Fibroblast of lung (primary cell): ENCODE measurements at regions not wholly inside any gene's neighbourhood (a gene's known extent, or its start where the extent isn't known, plus 50 kb on each side); places are given as distances from the start of the nearest gene placed in this dataset.

Experiments
- DNase-seq, 2 donors: peaks; one replicate each; pipeline versions ENCODE4 v3.0.0 to v3.0.0-alpha.2; 2010; ENCODE audit warnings: low read depth in 2 of 2
- H2AFZ ChIP-seq: 2 replicates; pipeline ENCODE4 v1.5.1; 2012; ENCODE audit warnings: low read length, control low read depth, inconsistent platforms
- H3K27ac ChIP-seq: 2 replicates; pipeline ENCODE4 v1.5.1; 2011; ENCODE audit warnings: low read length, control low read depth; ENCODE audit not compliant: insufficient read depth
- H3K27me3 ChIP-seq: 2 replicates; pipeline ENCODE4 v1.5.1; 2011; ENCODE audit warnings: mild to moderate bottlenecking, low read length; ENCODE audit not compliant: control insufficient read depth, insufficient read depth
- H3K36me3 ChIP-seq: 2 replicates; pipeline ENCODE4 v1.5.1; 2011; ENCODE audit warnings: low read length; ENCODE audit not compliant: control insufficient read depth, insufficient read depth
- H3K4me1 ChIP-seq: 2 replicates; pipeline ENCODE4 v1.5.1; 2011; ENCODE audit warnings: low read length; ENCODE audit not compliant: control insufficient read depth, insufficient read depth; ENCODE audit errors: extremely low read depth
- H3K4me2 ChIP-seq: 2 replicates; pipeline ENCODE4 v1.5.1; 2011; ENCODE audit warnings: low read length, control low read depth; ENCODE audit not compliant: insufficient read depth; ENCODE audit errors: extremely low read depth
- H3K4me3 ChIP-seq, 4 experiments: fragments of 200-600 bp in 1 of 4; sonication (generic) in 1 of 4; replicated peaks in 1 of 4; 2 replicates each; pipeline ENCODE4 v1.5.1; 2011 to 2016; ENCODE audit warnings: low read length in 4 of 4, low read depth in 3 of 4, mild to moderate bottlenecking in 3 of 4, control low read depth in 2 of 4, inconsistent platforms in 1 of 4, mixed read lengths in 1 of 4; ENCODE audit not compliant: insufficient read depth in 1 of 4; ENCODE audit errors: control extremely low read depth in 1 of 4
- H3K79me2 ChIP-seq: 2 replicates; pipeline ENCODE4 v1.5.1; 2012; ENCODE audit warnings: mild to moderate bottlenecking, low read length, inconsistent platforms; ENCODE audit not compliant: control insufficient read depth, insufficient read depth
- H3K9ac ChIP-seq: 2 replicates; pipeline ENCODE4 v1.5.1; 2011; ENCODE audit warnings: mild to moderate bottlenecking, low read length, control low read depth; ENCODE audit not compliant: insufficient read depth
- H3K9me3 ChIP-seq: 2 replicates; pipeline ENCODE4 v1.5.1; 2012; ENCODE audit warnings: low read depth, low read length; ENCODE audit not compliant: control insufficient read depth, insufficient read depth
- H4K20me1 ChIP-seq: 2 replicates; pipeline ENCODE4 v1.5.1; 2011; ENCODE audit warnings: low read length; ENCODE audit not compliant: control insufficient read depth, insufficient read depth; ENCODE audit errors: extremely low read depth
- EZH2 ChIP-seq: IDR thresholded peaks from 2 replicates; pipeline ENCODE4 v1.5.1; 2012; ENCODE audit warnings: low read length, control low read depth, mild to moderate bottlenecking; ENCODE audit errors: missing control alignments
- TF ChIP-seq, protein P1 (sequence below), 2 donors: IDR thresholded peaks in 1 of 2; conservative IDR thresholded peaks in 1 of 2; 1 replicate in 1 of 2; 2 replicates in 1 of 2; pipeline ENCODE4 v1.5.1; 2011 to 2012; ENCODE audit warnings: low read length in 2 of 2, control low read depth in 1 of 2, inconsistent platforms in 1 of 2, low read depth in 1 of 2, mild to moderate bottlenecking in 1 of 2

DNA sequence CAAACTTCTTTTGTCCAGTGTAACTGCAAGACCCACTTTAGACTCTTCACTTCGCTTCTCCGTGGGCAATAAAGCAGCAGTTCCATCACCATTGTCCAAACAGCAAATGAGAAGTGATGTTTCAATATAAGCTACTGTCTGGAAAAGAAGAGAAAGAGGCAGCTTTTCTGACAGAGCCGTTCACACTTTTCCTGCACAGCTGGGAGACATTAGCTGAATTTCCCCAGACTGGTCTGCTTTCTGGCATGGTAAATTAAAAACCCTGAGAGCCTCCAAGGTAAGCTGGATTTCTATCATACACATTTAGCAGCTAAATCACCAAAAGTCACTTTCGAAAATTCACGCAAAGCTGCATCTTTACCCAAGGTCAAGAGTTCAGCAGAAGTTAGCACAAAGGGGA, 108.5 kb upstream of the CMC1 start:
- Histone ChIP-seq H3K9ac (no peak overlapping the region), H3K4me1 (no peaks in the 10 kb centered on the region), H3K27ac (no peak overlapping the region), H3K4me3 (no peak overlapping the region), H3K79me2 (no peaks in the 10 kb centered on the region), H3K9me3 (no peaks in the 10 kb centered on the region), H2AFZ (no peak overlapping the region), H3K4me2 (no peak overlapping the region), H3K27me3 (no peaks in the 10 kb centered on the region), H3K36me3 (no peaks in the 10 kb centered on the region), H4K20me1 (no peaks in the 10 kb centered on the region)
- no peak for DNase-seq
- TF ChIP-seq, protein P1, sequence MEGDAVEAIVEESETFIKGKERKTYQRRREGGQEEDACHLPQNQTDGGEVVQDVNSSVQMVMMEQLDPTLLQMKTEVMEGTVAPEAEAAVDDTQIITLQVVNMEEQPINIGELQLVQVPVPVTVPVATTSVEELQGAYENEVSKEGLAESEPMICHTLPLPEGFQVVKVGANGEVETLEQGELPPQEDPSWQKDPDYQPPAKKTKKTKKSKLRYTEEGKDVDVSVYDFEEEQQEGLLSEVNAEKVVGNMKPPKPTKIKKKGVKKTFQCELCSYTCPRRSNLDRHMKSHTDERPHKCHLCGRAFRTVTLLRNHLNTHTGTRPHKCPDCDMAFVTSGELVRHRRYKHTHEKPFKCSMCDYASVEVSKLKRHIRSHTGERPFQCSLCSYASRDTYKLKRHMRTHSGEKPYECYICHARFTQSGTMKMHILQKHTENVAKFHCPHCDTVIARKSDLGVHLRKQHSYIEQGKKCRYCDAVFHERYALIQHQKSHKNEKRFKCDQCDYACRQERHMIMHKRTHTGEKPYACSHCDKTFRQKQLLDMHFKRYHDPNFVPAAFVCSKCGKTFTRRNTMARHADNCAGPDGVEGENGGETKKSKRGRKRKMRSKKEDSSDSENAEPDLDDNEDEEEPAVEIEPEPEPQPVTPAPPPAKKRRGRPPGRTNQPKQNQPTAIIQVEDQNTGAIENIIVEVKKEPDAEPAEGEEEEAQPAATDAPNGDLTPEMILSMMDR (conservative IDR thresholded peaks at IDR 0.05 in 1 of 2, IDR thresholded peaks at IDR 0.05 in 1 of 2; ENCODE audit: low read depth in 1 of 2, low read length in 2 of 2) = no peak
- TF ChIP-seq EZH2 = no peak

DNA sequence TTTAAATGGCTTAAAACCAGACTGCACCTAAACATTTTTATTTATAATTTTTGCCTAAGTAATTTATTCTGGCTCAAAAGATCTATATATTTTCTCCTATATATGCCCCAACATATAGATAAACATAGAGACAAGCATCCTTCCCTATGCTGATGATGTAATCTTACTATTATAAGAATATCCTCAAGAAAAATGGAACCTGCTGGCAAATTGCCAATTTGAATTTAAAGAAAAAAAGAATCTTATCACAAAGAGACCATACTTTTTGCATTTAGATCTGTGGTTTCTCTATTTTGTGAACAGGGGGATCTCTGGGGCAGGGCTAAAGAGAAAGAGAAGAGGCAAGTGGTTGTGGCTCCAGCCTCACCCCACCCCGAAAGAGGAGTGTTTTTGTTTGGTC, 107.2 kb upstream of the CMC1 start:
- Histone ChIP-seq H3K79me2 (no peaks in the 10 kb centered on the region), H3K9me3 (no peaks in the 10 kb centered on the region), H3K27ac (no peak overlapping the region), H3K4me1 (no peaks in the 10 kb centered on the region), H3K36me3 (no peaks in the 10 kb centered on the region), H3K9ac (no peak overlapping the region), H3K4me2 (no peak overlapping the region), H4K20me1 (no peaks in the 10 kb centered on the region), H2AFZ (no peak overlapping the region), H3K27me3 (no peaks in the 10 kb centered on the region), H3K4me3 (no peak overlapping the region)
- DNase-seq = no peak
- TF ChIP-seq EZH2 = no peak
- TF ChIP-seq, protein P1 (conservative IDR thresholded peaks at IDR 0.05 in 1 of 2, IDR thresholded peaks at IDR 0.05 in 1 of 2; ENCODE audit: low read depth in 1 of 2, low read length in 2 of 2) = no peak

DNA sequence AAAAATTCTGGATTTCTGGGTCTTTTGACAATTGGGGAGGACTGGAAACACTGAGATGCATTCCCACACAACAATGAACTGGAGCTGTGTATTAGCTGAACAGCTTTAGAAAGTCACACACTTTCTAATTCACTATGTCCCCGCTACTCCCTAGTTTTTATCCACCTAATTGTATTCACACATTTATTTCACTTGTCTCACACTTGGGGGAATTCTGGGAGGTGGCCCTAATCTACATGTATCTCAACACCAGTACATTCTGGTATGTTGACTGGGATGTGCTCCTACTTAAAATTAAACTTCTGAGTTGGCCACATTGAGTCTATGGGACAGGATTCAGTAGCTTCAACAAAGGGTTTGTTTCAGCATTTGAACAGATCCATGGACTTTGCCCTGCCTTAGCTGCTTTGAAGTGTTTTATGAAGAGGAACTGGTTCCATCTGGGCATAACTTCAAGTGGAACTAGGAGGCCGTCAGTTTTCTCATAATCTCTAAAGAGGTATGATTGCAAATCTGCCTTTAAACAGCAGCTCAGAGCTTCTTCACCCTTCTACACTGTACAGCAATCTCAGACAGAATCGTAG, 106.5 kb upstream of the CMC1 start:
- no peak for DNase-seq
- no peaks in the 10 kb centered on the region for H3K4me1 ChIP-seq
- no peaks in the 10 kb centered on the region for H3K79me2 ChIP-seq
- no peak overlapping the region for H2AFZ ChIP-seq
- H3K27ac ChIP-seq = no peak overlapping the region
- H3K36me3 ChIP-seq = no peaks in the 10 kb centered on the region
- no peak overlapping the region for H3K9ac ChIP-seq
- H3K27me3 ChIP-seq = no peaks in the 10 kb centered on the region
- H3K4me2 ChIP-seq = no peak overlapping the region
- no peak for TF ChIP-seq EZH2
- TF ChIP-seq, protein P1 (conservative IDR thresholded peaks at IDR 0.05 in 1 of 2, IDR thresholded peaks at IDR 0.05 in 1 of 2; ENCODE audit: low read depth in 1 of 2, low read length in 2 of 2) = no peak
- no peaks in the 10 kb centered on the region for H3K9me3 ChIP-seq
- H3K4me3 ChIP-seq = no peak overlapping the region
- H4K20me1 ChIP-seq = no peaks in the 10 kb centered on the region
